Amniotic stem cell (primary cell): ENCODE measurements at regions not wholly inside any gene's neighbourhood (a gene's known extent, or its start where the extent isn't known, plus 50 kb on each side); places are given as distances from the start of the nearest gene placed in this dataset.
A peak's percentile ranks its signal among the peaks of the same experiment; 100 is the strongest.

Experiments used
- DNase-seq: peaks from one replicate; lab custom pipeline; 2025; lab: John Stamatoyannopoulos, UW

DNA sequence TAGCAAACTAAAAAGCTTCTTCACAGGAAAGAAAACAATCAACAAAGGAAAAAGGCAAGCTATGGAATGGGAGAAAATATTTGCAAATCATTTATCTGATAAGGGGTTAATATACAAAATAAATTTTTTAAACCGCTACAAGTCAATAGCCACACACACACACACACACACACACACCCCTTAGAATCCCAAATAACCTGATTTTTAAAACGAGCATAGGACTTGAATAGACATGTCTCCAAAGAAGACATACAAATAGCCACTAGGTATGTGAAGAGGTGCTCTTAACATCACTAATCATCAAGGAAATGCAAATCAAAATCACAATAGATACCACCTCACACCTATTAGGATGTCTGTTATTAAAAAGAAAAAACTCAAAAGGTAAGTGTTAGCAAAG, 187.7 kb downstream of the TRIM27 start:
- no peak for DNase-seq

DNA sequence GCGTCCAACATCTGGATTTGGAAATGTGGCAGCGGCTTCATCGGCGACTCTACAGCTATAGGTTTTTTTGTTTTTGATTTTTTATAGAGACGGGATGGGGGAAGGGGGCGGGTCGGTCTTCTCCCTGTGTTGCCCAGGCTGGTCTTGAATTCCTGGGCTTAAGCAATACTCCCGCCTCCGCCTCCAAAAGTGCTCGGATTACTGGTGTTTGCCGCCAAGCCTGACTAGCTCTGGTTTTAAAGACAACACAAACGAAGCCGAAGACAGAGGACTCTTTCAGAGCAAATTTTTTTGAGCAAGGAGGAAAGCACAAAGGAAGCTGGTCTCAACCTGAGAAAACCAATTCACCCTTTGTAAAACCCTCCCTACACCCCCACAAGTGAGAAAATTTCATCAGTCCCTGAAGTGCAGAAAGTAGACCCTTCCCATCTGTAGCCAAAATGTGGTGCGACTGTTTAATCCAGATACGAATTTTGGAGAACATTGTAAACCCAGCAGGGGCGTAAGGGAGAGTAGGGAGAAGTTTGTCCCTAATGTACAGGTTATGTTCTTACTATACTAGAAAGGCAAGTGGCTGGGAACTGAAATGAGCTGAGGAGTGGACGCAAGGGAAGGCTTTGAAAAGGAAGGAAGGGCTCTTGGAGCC, 185.9 kb downstream of the TRIM27 start:
- DNase-seq = no peak

DNA sequence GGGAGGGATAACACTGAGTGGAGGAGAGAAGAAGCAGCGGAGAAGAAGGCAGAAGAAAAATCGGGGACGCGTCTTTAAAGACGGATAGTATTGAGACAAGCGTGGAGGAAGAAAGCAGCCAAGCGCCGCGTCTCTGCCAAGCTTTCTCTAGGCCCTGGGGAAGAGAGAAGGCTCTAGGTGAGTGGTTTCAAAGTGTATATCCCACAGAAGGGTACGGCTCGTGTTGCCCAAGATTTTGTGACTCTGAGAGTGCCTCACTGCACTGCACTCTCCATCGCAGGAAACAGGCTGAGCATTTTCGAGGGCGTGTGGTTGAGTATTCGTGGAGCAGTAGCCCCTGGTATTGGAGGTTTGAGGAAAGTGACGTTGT, 185.4 kb downstream of the TRIM27 start:
- no peak for DNase-seq

DNA sequence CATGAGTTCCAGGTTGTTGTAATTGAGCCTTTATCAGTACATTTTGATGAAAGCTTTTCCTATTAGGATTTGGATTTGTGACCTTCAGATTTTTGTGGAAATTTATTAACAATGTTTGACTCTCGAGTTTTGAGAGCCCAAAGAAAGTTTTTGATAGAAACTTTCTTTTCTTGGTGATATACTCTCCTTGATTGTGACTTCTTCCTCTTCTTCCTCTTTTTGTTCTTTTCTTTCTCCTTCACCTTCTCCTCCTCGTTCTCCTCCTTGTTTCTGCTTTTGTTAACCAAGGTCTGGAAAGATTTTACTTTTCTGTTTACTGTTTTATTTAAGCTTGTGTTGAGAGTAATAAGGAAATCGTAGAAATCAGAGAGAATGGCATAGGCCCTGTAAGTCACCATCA, 182.4 kb downstream of the TRIM27 start:
- no peak for DNase-seq

DNA sequence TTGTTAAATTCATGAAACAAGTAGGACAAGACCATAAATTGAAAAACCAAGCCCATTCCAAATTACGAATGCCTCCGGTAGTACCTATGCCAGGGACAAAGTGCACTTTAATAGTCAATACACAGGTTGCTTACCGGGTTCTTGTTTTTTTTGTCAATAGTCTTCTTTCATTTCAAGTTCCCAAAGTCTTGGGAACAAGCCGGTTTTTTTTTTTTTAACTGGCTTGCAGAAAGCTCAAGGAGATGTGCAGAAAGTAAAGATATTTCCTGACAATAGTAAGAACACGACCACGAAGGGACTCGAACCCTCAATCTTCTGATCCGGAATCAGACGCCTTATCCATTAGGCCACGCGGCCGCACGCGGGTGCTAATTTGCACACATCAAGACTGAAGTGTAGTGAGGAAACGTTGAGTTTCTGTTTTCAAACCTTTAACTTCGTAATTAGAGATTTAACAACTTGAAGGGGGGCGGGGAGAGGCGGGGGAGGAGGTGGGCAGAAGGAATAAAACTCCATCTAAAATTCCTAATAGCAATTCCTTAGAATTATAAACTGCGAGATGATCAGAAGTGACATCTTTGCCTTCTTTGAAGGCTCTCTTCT, 181.0 kb downstream of the TRIM27 start:
- DNase-seq = no peak

DNA sequence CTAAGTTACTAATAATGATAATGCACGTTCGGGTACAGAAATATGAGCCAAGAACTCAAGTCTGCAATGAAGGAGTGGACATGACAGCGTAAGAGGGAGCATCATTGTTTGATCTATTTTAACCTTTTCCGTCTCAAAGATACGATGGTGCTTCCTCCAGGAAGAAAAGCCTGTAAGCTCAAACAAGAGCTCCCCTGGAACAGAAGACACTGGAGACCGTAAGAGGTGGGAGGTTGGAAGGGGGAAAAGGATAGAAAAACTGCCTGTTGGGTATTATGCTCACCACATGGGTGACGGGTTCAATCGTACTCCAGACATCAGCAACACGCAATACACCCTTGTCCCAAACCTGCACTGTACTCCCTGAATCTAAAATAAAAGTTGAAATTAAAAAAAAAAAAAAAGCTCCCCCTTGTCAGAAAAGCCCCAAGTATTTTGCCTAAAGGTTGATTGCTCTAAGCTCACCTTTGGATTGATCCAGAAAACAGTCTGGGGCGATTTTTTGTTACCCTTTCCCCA, 180.5 kb downstream of the TRIM27 start:
- no peak for DNase-seq

DNA sequence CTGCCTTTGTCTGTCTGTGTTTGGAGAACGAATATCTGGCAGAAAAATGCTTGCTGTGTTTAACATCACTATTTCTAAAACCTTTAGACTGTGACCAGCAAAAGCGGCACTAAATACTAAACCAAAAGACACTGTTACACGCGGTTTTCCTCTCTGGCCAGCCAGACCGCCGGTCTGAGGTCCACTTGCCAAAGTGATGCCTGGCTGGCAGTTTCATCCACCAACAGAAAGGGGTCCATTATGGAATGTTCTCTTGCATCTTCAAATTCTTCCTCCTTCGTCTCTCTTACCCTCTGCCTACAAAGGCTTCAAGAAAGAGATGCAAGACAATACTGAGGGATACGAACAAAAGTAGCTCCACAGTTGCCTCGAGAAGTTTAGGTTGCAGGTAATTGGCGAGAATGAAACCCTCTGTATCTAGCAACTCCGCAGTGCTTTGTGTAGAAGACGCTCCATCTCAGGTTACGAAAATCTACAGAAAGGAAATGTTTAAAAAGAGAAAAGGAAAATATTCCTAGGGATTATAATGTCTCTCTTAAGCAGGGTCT, 176.6 kb downstream of the TRIM27 start:
- DNase-seq = no peak

DNA sequence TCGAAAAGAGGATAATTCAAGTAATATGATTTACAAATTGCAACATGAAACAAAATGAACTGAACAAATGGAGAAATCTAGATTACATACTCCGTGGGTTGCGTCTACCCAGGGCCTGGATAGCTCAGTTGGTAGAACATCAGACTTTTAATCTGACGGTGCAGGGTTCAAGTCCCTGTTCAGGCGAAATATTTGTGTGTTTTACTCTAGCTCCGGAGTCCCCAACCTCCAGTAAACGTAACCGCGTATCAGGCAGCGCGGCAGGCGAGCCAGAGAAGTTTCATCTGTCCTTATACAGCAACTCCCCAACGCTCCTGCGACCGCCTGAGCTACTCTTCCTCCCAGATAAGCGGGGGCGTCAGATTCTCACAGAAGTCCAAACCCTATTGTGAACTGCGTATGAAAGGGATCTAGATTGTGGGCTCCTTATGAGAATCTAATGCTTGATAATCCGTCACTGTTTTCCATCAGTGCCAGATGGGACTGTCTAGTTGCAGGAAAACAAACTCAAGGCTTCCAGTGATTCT, 176.1 kb downstream of the TRIM27 start:
- DNase-seq = no peak

DNA sequence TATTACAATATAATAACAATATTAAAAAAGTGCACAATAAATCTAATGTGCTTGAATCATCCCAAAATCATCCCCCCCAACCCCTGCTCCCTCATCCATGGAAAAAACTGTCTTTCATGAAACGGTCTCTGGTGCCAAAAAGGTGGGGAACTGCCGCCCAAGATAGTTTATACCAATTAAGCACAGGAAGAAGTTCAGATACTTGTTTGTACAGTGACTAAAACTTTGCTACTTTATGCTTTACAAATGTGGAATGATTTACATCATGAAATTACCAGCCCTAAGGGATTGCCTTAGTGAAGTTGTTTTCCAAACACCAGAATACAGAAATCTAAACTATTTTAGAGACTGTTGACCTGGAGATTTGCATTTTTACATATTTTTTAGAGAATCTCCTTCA, 175.6 kb downstream of the TRIM27 start:
- no peak for DNase-seq

DNA sequence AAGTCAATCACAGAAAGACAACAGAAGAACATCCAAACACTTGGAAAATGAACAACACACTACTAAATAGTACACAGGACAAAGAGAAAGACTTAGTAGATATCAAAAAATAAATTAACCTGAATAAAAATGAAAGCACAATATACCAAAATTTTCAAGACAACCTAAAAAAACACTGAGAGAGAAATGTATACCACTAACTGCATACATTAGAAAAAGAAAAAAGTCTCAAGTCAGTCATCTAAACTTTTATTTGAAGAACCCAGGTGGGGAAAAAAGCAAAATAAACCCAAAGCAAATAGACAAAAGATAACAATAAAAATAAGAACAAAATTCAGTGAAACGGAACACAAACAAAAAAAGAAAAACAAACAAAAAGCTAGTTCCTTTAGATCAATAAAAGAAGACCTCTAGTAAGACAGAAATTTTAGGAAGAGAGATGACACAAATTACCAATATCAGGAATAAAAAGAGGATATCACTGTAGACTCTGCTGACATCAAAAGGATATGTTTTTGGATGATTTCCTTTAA, 172.8 kb downstream of the TRIM27 start:
- no peak for DNase-seq

DNA sequence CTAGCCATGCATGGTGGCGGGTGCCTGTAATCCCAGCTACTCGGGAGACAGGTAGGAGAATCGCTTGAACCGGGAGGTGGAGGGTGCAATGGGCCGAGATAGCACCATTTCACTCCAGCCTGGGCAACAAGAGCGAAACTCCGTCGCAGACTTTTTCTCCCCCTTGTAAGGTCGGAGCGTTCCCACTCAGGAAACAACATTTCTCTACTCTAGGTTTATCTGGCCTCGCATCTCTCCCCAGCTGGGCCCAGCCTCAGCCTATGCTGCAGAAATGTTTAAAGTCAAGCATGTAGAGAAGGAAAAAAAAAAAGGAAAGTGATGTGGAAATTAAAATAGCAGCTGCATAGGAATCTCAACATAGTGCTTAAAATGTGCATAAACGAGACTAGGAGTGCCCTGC, 172.3 kb downstream of the TRIM27 start:
- DNase-seq = no peak

DNA sequence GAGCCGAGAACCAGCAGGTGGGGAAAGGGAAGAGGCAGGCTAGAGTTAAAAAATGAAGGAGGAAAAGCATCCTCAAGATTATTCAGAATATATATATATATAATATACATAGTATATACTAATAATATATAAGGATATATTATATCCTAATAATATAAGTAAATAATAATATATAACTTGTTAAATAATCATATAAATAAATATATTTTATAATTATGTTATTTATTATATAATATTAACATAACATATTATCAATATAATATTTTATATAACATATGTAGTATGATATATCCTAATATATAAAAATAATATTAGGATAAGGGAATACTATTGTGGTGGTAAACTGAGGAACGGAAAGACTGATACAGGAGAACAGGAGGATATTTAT, 171.8 kb downstream of the TRIM27 start:
- DNase-seq = no peak

DNA sequence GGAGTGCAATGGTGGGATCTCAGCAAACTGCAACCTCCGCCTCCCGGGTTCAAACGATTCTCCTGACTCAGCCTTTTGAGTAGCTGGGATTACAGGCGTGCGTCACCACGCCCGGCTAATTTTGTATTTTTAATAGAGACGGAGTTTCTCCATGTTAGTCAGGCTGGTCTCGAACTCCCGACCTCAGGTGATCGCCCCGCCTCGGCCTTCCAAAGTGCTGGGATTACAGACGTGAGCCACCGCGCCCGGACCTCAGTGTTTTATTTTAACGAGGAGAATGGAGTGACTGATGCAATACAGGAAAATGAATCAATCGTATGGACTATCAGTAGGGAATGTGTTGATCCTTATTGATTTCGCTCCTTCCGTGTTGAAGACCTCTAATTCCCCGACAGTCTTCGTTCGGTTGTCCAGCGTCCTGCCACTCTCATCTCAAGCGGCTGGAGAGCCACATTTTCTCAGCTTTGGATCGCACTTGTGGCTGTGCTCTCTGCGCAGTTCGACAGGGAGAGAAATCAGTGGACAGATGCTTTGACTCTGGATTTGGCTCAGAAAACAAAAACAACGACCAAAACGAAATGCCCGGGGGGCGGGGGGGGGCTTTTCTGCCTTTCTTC, 166.2 kb downstream of the TRIM27 start:
- no peak for DNase-seq

DNA sequence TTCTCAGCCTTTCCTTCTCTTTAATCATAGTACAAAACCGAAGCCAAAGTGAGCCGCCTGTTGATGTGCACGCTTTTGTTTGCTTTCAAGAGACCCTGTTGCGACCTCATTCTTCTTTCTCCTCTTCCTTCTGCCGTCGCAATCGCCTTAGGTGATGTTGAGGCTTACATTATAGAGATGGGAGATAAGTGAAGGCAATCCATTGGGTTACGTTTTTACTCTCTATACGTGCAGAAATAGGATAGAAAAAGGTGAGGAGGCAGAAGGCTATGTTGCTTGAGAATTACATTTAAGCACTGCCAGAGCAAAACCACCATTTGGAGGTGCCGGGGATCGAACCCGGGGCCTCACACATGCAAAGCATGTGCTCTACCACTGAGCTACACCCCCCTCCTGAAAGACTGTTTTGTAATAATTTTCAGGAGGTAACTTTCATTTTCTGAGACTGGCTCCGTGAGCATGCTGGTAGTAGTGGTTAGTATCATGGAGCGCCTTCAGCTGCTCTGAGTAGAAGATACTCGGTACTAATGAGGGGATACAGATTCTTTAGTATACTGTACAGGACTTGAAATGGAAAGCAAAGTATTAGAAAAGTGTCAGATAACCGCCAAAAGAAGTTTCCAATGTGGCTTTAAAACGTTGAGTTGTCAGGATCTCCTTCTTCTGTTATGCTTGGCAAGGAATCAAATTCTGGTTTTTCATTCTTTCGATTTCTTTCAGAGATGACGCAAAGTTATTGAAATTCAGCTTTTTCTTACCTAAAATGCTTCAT, 165.6 kb downstream of the TRIM27 start:
- peak; percentile 32 for DNase-seq

DNA sequence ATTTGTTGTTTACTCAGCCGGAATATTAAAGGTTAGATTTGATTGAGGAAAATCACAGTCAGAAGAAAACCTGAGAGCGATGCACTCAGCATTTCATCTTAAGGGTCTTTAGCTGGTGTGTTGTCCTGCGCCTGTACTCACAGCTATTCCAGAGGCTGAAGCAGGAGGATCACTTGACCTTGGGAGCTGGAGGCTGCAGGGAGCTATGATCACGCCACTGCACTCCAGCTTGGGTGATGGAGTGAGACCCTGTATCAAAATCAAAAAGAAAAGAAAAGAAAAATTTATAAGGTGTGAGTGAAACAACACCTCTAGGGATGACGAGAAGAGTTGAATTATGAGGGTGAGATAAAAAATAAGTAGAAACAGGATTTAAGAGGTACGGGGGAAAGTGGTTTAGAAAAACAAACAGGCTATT, 165.0 kb downstream of the TRIM27 start:
- DNase-seq = no peak

DNA sequence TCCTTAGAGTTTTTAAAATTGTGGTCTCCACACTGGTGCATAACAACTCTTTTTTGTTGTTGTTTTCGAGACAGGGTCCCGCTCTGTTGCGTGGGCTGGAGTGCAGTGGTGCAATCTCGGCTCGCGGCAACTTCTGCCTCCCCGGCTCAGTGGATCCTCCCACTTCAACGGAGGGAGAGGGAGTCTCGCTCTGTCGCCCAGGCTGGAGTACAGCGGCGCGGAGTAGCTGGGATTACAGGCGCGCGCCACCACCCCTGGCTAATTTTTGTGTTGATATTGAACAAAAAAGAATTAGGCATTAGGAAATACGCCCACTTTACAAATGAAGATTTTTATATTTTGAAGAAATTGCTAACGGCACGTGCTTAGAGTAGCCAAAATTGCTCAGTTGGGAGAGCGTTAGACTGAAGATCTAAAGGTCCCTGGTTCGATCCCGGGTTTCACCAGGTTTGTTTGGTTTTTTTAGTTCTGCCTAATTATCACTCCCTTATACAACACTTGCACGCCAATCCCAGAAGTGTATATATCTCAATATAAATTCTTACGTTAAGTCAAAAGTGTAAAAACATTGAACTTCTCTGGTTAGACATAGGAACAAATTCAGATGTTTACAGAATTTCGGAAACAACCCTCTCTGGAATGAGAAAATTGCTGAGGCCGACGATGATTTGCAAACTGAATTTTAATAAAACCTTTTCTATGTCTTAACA, 159.6 kb downstream of the TRIM27 start:
- DNase-seq = no peak

DNA sequence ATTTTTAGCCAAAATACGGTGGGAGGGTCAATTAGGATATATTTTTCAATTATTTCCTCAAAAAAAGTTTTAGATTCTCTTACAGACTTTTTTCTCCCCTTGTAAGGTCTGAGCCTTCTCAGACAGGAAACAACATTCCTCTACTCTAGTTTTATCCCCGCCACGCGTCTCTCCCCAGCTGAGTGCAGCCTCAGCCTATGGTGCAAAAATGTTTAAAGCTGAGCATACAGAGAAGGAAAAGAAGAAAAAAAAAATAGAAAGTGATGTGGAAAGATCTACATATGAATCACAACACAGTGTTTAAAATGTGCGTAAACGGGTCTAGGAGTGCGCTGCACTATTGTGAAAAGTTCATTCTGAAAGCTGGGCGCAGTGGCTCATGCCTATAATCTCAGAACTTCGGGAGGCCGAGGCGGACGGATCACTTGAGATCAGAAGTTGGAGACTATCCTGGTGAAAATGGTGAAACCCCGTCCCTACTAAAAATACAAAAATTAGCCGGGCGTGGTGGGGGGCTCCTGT, 159.0 kb downstream of the TRIM27 start:
- DNase-seq = no peak

DNA sequence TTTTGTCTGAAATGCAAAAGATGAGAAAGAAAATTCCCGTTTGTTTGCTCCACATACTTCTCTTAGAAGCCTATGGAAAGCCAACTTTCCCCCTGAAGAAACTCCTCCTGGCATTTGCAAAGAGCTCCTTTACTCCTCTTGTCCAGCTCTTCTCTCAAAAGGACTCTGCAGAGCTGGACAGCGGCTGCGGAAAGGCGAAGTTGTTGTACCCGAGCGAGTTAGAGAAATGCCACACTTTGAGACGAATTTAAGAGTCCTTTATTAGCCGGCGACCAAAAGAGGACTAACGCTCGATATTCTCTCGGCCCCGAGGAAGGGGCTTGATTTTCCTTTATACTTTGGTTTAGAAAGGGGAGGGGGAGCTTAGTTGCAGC, 157.8 kb downstream of the TRIM27 start:
- no peak for DNase-seq

DNA sequence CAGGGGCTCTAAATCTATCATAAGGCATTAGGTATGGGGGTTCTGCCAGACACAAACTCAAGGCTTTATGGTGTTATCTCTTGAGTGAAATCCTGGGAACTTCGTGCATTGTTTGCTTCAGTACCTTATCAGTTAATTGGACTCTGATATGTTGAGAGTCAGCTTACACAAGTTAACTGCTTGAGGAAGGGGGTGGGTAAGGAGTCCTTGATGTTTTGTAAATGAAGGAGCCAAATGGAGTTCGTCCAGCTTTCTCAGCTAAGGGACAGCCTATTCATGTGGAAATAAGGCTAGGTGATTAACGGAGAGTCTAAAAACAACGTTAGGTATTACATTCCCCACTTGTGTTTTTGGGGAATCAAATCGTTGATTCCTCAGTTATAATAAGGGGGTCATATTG, 157.4 kb downstream of the TRIM27 start:
- no peak for DNase-seq

DNA sequence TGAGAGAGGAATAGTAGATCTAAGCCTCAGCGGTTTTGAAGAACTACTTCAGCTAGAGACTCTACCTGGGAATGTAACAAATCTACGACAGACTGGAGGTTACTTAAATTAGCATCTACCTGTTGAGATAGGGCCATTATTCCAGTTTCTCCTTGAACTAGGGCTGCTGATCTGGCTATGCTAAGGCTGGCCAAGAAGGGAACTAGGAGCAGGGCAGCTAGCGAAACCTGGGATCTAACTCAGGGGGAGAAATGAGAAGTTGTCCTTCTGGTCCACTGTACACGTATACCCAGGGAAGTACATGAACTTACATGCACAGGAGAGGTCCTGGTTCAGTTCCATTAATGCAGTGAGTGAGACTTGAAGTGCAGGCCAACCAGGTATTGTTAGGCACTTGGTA, 156.7 kb downstream of the TRIM27 start:
- no peak for DNase-seq

DNA sequence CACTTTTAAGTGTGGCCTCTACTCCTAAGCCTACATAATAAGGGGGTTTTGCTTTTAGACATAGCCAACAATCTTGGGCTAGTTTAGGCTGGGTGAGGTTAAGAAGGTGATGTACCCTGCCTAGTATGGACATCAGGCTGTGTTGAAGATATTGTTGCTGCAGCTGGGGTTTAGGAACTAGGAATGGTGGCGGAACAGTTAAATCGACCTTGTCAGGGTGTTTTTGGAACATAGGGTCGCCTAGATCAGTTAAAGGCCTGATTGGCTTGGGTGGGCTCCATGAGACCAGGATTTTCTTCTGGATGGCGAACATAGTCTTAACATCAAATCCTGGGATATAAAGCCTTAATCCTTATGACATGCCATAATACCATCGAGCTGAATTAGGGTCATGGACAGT, 156.1 kb downstream of the TRIM27 start:
- DNase-seq = no peak
